SK-N-SH (cell line): ENCODE measurements at regions not wholly inside any gene's neighbourhood (a gene's known extent, or its start where the extent isn't known, plus 50 kb on each side); places are given as distances from the start of the nearest gene placed in this dataset.

Experiments used
- CHD2 ChIP-seq: fragments of 150-350 bp; IDR thresholded peaks from 2 replicates; pipeline ENCODE4 v1.6.1; 2018; ENCODE audit warnings: low read length; ENCODE audit not compliant: partially characterized antibody
- CTCF ChIP-seq: fragments of 200-600 bp; sonication (generic); IDR thresholded peaks from 2 replicates; pipeline ENCODE4 v1.6.1; 2017; ENCODE audit warnings: antibody characterized with exemption, mild to moderate bottlenecking, moderate library complexity
- EP300 ChIP-seq, 2 experiments: IDR thresholded peaks; 2 replicates each; pipeline versions ENCODE4 v1.4.0 to v1.6.1; 2012; ENCODE audit warnings: borderline replicate concordance in 1 of 2, low read depth in 1 of 2, low read length in 1 of 2
- MXI1 ChIP-seq: IDR thresholded peaks from 2 replicates; pipeline ENCODE4 v1.6.1; 2012; ENCODE audit warnings: mild to moderate bottlenecking, low read depth, low read length, improper control_type of control experiment
- NFIC ChIP-seq: IDR thresholded peaks from 2 replicates; pipeline ENCODE4 v1.4.0; 2012; ENCODE audit warnings: borderline replicate concordance
- PBX3 ChIP-seq: IDR thresholded peaks from 2 replicates; pipeline ENCODE4; 2012
- POLR2AphosphoS5 ChIP-seq: IDR thresholded peaks from 2 replicates; pipeline ENCODE4 v1.6.1; 2012; ENCODE audit warnings: low read depth, low read length
- RAD21 ChIP-seq: IDR thresholded peaks from 2 replicates; pipeline ENCODE4 v1.6.1; 2012; ENCODE audit warnings: mild to moderate bottlenecking, low read length
- USF1 ChIP-seq: IDR thresholded peaks from 2 replicates; pipeline ENCODE4 v1.4.0; 2012; ENCODE audit warnings: low read depth, borderline replicate concordance

- TF ChIP-seq CTCF (no peak), POLR2AphosphoS5 (no peak), NFIC (no peak), PBX3 (no peak), EP300 (IDR thresholded peaks at IDR 0.05; ENCODE audit: borderline replicate concordance in 1 of 2, low read depth in 1 of 2, low read length in 1 of 2) (no peak), USF1 (no peak), CHD2 (no peak), RAD21 (no peak), MXI1 (no peak)
Measured at GRCh38 chr9:32200896-32201295, 183.5 kb upstream of the ACO1 start.
